Endothelial cell (in vitro differentiated cells): ENCODE measurements at regions not wholly inside any gene's neighbourhood (a gene's known extent, or its start where the extent isn't known, plus 50 kb on each side); places are given as distances from the start of the nearest gene placed in this dataset.

Experiments
- DNase-seq: peaks from one replicate; pipeline ENCODE4 v3.0.0; 2021; ENCODE audit warnings: low spot score
- H3K27ac Mint-ChIP-seq: one replicate; pipeline ENCODE4 v1.8.0; 2021; ENCODE audit warnings: mixed read lengths, inconsistent platforms; ENCODE audit not compliant: unreplicated experiment
- H3K27me3 Mint-ChIP-seq: one replicate; pipeline ENCODE4 v1.8.0; 2021; ENCODE audit warnings: mild to moderate bottlenecking, moderate library complexity, mixed read lengths, inconsistent platforms; ENCODE audit not compliant: unreplicated experiment
- H3K36me3 Mint-ChIP-seq: one replicate; pipeline ENCODE4 v1.8.0; 2021; ENCODE audit warnings: mild to moderate bottlenecking, low read depth, mixed read lengths, inconsistent platforms; ENCODE audit not compliant: unreplicated experiment
- H3K4me1 Mint-ChIP-seq: one replicate; pipeline ENCODE4 v1.8.0; 2021; ENCODE audit warnings: mild to moderate bottlenecking, mixed read lengths, inconsistent platforms; ENCODE audit not compliant: unreplicated experiment
- H3K4me3 Mint-ChIP-seq: one replicate; pipeline ENCODE4 v1.8.0; 2021; ENCODE audit warnings: mild to moderate bottlenecking, mixed read lengths, inconsistent platforms; ENCODE audit not compliant: unreplicated experiment
- H3K9me3 Mint-ChIP-seq: one replicate; pipeline ENCODE4 v1.8.0; 2021; ENCODE audit warnings: mixed read lengths, inconsistent platforms; ENCODE audit not compliant: unreplicated experiment
- TF ChIP-seq, protein P1 (sequence below): fragments of 200-600 bp; sonication (generic); IDR thresholded peaks from one replicate; pipeline ENCODE4 v1.5.0; 2021; ENCODE audit warnings: antibody characterized with exemption; ENCODE audit not compliant: unreplicated experiment

GRCh38 chr6:170225852-170226417, 64.9 kb downstream of the DLL1 start:
- TF ChIP-seq, protein P1, sequence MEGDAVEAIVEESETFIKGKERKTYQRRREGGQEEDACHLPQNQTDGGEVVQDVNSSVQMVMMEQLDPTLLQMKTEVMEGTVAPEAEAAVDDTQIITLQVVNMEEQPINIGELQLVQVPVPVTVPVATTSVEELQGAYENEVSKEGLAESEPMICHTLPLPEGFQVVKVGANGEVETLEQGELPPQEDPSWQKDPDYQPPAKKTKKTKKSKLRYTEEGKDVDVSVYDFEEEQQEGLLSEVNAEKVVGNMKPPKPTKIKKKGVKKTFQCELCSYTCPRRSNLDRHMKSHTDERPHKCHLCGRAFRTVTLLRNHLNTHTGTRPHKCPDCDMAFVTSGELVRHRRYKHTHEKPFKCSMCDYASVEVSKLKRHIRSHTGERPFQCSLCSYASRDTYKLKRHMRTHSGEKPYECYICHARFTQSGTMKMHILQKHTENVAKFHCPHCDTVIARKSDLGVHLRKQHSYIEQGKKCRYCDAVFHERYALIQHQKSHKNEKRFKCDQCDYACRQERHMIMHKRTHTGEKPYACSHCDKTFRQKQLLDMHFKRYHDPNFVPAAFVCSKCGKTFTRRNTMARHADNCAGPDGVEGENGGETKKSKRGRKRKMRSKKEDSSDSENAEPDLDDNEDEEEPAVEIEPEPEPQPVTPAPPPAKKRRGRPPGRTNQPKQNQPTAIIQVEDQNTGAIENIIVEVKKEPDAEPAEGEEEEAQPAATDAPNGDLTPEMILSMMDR, result no peak
- no peak overlapping the region for H3K27ac Mint-ChIP-seq
- peaks cover 4% of the 10 kb centered on the region for H3K4me1 Mint-ChIP-seq
- no peak overlapping the region for H3K4me3 Mint-ChIP-seq
- no peaks in the 10 kb centered on the region for H3K9me3 Mint-ChIP-seq
- H3K36me3 Mint-ChIP-seq, result no peaks in the 10 kb centered on the region
- peaks cover 4% of the 10 kb centered on the region for H3K27me3 Mint-ChIP-seq
- no peak for DNase-seq

GRCh38 chr6:170224694-170225660, 65.9 kb downstream of the DLL1 start:
- no peak for DNase-seq
- Mint-ChIP-seq H3K27me3 (peaks cover 4% of the 10 kb centered on the region), H3K27ac (no peak overlapping the region), H3K9me3 (no peaks in the 10 kb centered on the region), H3K4me3 (no peak overlapping the region), H3K36me3 (no peaks in the 10 kb centered on the region), H3K4me1 (peaks cover 4% of the 10 kb centered on the region)
- TF ChIP-seq, protein P1, result no peak

GRCh38 chr6:170223718-170224693, 66.9 kb downstream of the DLL1 start:
- DNase-seq, result no peak
- TF ChIP-seq, protein P1, result no peak

DNA sequence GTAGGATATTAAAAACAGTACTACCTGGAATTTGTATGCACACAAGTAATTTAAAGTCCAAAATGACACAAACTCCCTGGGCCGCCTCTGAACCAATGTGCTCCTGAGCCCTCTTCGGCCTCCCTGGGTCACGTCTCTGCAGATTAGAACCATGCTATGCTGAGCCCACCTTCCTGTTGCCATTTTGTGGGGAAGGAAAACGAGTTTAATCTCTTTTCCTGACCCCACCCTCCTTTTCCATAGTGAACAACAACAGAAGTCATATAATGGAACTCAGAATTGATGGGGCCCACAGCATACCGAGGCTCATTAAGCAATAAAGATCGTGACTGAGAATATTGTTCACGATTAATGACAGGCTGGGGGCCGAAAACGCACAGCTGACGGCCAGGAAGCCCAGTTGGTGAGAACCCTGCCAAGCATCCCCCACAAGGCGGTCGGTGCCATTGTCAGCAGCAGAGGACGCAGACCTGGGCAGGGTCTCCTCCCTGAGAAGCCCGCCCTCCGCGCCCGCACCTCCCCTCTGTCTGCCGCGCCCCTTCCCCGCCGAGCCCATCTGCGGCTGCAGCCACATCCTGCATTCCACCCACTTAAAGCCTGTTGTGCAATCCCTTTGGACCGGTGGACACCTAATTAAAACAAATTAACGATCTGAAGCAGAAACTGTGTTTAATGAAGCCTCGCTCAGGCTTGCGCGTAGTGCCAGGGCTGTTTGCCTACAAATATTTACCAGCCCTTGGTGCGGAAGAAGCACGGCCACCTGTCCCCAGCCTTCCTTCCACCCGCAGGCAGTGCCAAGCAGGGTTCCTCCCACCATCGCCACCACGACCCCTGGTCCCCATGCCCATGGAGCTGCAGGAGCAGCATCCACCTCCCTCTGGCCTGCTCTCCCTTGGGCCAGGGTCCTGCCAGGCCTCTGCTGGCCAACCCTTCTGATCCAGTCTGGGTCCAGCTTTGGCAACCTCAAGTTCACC, 68.1 kb downstream of the DLL1 start:
- Mint-ChIP-seq H3K9me3 (no peaks in the 10 kb centered on the region), H3K36me3 (no peaks in the 10 kb centered on the region), H3K27me3 (peaks cover 4% of the 10 kb centered on the region), H3K27ac (no peak overlapping the region), H3K4me1 (peaks cover 4% of the 10 kb centered on the region), H3K4me3 (no peak overlapping the region)
- TF ChIP-seq, protein P1, result no peak
- no peak for DNase-seq

More at GRCh38 chr6:170223718-170224693, 66.9 kb downstream of the DLL1 start:
- peaks cover 4% of the 10 kb centered on the region for H3K4me1 Mint-ChIP-seq
- H3K4me3 Mint-ChIP-seq, result no peak overlapping the region
- H3K9me3 Mint-ChIP-seq, result no peaks in the 10 kb centered on the region
- H3K27me3 Mint-ChIP-seq, result peaks cover 4% of the 10 kb centered on the region
- no peaks in the 10 kb centered on the region for H3K36me3 Mint-ChIP-seq
- no peak overlapping the region for H3K27ac Mint-ChIP-seq
